K562 (cell line): ENCODE measurements at regions not wholly inside any gene's neighbourhood (a gene's known extent, or its start where the extent isn't known, plus 50 kb on each side); places are given as distances from the start of the nearest gene placed in this dataset.

Experiments
- ATAC-seq: fragments of 200-7000 bp; cut with Tn5 transposase; 3 replicates; pipeline ENCODE4 v1.9.1; 2020; ENCODE audit warnings: moderate library complexity
- BruUV-seq: library from RNA; stranded (reverse); fragments of 400-500 nt; replicated peaks from 2 replicates; lab custom pipeline; 2021; lab: Mats Ljungman, UMichigan
- CTCF ChIA-PET: fragments of 300-600 bp; formaldehyde crosslinking; extraction: SDS; loops from one replicate; lab custom pipeline; 2021; ENCODE audit warnings: low intra/inter-chr PET ratio; lab: Yijun Ruan, JAX
- POLR2A ChIA-PET: fragments of 300-600, 350-650 bp; sonication (Branson Sonifier 250); formaldehyde crosslinking; extraction: SDS; loops from one replicate; lab custom pipeline; 2021; ENCODE audit warnings: antibody characterized with exemption, inconsistent platforms; lab: Yijun Ruan, JAX
- DNase-seq, 4 experiments: peaks; one replicate each; pipeline versions ENCODE4 v3.0.0 to v3.0.0-alpha.2; 2011 to 2018; ENCODE audit warnings: low spot score in 3 of 4, mixed read lengths in 3 of 4; ENCODE audit errors: extremely low read depth in 1 of 4
- FAIRE-seq: peaks from 2 replicates; lab custom pipeline; 2011; peaks lifted over from hg19 to GRCh38; lab: Jason Lieb, UNC
- H2AFZ ChIP-seq: 2 replicates; pipeline ENCODE4 v1.6.0; 2011; ENCODE audit warnings: low read depth, low read length, control low read depth, inconsistent platforms
- H3K27ac ChIP-seq: fragments of 200-600 bp; 3 replicates; pipeline ENCODE4 v1.8.0; 2011; ENCODE audit warnings: low read depth, mild to moderate bottlenecking, control low read depth, inconsistent platforms, low read length, moderate library complexity, mixed read lengths; ENCODE audit errors: extremely low read depth
- H3K27me3 ChIP-seq, 2 experiments: fragments of 300-600 bp in 1 of 2; 2 replicates in 1 of 2; 3 replicates in 1 of 2; pipeline versions ENCODE4 v1.6.0 to v1.8.0; 2011; ENCODE audit warnings: inconsistent platforms in 2 of 2, low read length in 2 of 2, mild to moderate bottlenecking in 1 of 2, mixed read lengths in 1 of 2, moderate library complexity in 1 of 2; ENCODE audit not compliant: control insufficient read depth in 2 of 2, insufficient read depth in 2 of 2
- H3K36me3 ChIP-seq: fragments of 300-600 bp; 3 replicates; pipeline ENCODE4 v1.8.0; 2011; ENCODE audit warnings: mild to moderate bottlenecking, low read length, inconsistent platforms; ENCODE audit not compliant: control insufficient read depth, insufficient read depth
- H3K4me1 ChIP-seq, 2 experiments: fragments of 200-600 bp in 1 of 2; replicated peaks in 1 of 2; 2 replicates in 1 of 2; 3 replicates in 1 of 2; pipeline versions ENCODE4 v1.5.1 to v1.8.0; 2011; ENCODE audit warnings: inconsistent platforms in 2 of 2, low read length in 2 of 2, mild to moderate bottlenecking in 1 of 2, mixed read lengths in 1 of 2, moderate library complexity in 1 of 2; ENCODE audit not compliant: control insufficient read depth in 2 of 2, insufficient read depth in 2 of 2
- H3K4me2 ChIP-seq: 2 replicates; pipeline ENCODE4 v1.6.1; 2011; ENCODE audit warnings: low read length, control low read depth, inconsistent platforms, mixed read lengths; ENCODE audit not compliant: insufficient read depth
- H3K4me3 ChIP-seq: fragments of 200-600 bp; sonication (generic), shearing (Covaris generic); 2 replicates; pipeline ENCODE4 v1.5.1; 2016; ENCODE audit warnings: control low read depth, inconsistent platforms
- H3K79me2 ChIP-seq: fragments of 200-600 bp; 3 replicates; pipeline ENCODE4 v1.8.0; 2011; ENCODE audit warnings: low read length, inconsistent platforms; ENCODE audit not compliant: control insufficient read depth, insufficient read depth
- H3K9ac ChIP-seq, 2 experiments: 2 replicates each; pipeline versions ENCODE4 v1.6.0 to v1.6.1; 2011; ENCODE audit warnings: low read depth in 2 of 2, low read length in 2 of 2, control low read depth in 1 of 2, inconsistent platforms in 1 of 2, mild to moderate bottlenecking in 1 of 2, mixed read lengths in 1 of 2; ENCODE audit not compliant: insufficient read depth in 1 of 2
- H3K9me1 ChIP-seq: one replicate; pipeline ENCODE4 v1.6.0; 2011; ENCODE audit warnings: inconsistent platforms, mild to moderate bottlenecking, low read length, moderate library complexity; ENCODE audit not compliant: control insufficient read depth, insufficient read depth
- H3K9me3 ChIP-seq: replicated peaks from 2 replicates; pipeline ENCODE4 v1.5.1; 2011; ENCODE audit warnings: low read depth, low read length, inconsistent platforms; ENCODE audit not compliant: control insufficient read depth, insufficient read depth
- H4K20me1 ChIP-seq: replicated peaks from 2 replicates; pipeline ENCODE4 v1.6.1; 2011; ENCODE audit warnings: low read length, inconsistent platforms, mixed read lengths; ENCODE audit not compliant: control insufficient read depth, insufficient read depth
- BRD9 ChIP-seq: fragments of 450-650 bp; IDR thresholded peaks from 2 replicates; pipeline ENCODE4 v1.6.1; 2018; ENCODE audit warnings: low read depth; ENCODE audit not compliant: partially characterized antibody
- CBX5 ChIP-seq: IDR thresholded peaks from 2 replicates; pipeline ENCODE4 v1.6.1; 2014; ENCODE audit warnings: low read depth, borderline replicate concordance
- COPS2 ChIP-seq: fragments of 450-650 bp; conservative IDR thresholded peaks from 2 replicates; pipeline ENCODE4 v1.6.1; 2016; ENCODE audit warnings: mild to moderate bottlenecking, moderate library complexity
- DLX4 ChIP-seq: fragments of 250-450 bp; sonication (Bioruptor Pico); IDR thresholded peaks from 2 replicates; pipeline ENCODE4 v1.6.1; 2021; ENCODE audit warnings: mild to moderate bottlenecking
- E2F3 ChIP-seq: fragments of 250-450 bp; sonication (Bioruptor Pico); IDR thresholded peaks from 2 replicates; pipeline ENCODE4 v1.4.0; 2020; ENCODE audit warnings: mild to moderate bottlenecking
- KLF13 ChIP-seq: fragments of 450-650 bp; IDR thresholded peaks from 2 replicates; pipeline ENCODE4 v1.6.1; 2016; ENCODE audit warnings: missing genetic modification characterization, low read depth, mild to moderate bottlenecking, missing compliant biosample characterization, moderate library complexity, borderline replicate concordance
- MCM2 ChIP-seq: fragments of 450-650 bp; IDR thresholded peaks from 2 replicates; pipeline ENCODE4 v1.6.1; 2017; ENCODE audit warnings: low read depth, mild to moderate bottlenecking
- MTF1 ChIP-seq: fragments of 250-450 bp; sonication (Bioruptor Pico); IDR thresholded peaks from 2 replicates; pipeline ENCODE4 v1.9.0; 2021; ENCODE audit warnings: moderate library complexity, mild to moderate bottlenecking, inconsistent platforms, borderline replicate concordance
- NBN ChIP-seq: fragments of 450-650 bp; IDR thresholded peaks from 2 replicates; pipeline ENCODE4 v1.6.1; 2016; ENCODE audit warnings: low read depth, mild to moderate bottlenecking
- SFPQ ChIP-seq: fragments of 200-400 bp; formaldehyde crosslinking; IDR thresholded peaks from 2 replicates; pipeline ENCODE4 v1.6.1; 2017; ENCODE audit warnings: mild to moderate bottlenecking, low read depth, low read length, moderate library complexity
- SNAPC5 ChIP-seq: fragments of 250-450 bp; sonication (Bioruptor Pico); IDR thresholded peaks from 2 replicates; pipeline ENCODE4 v1.8.0; 2021; ENCODE audit warnings: moderate library complexity, mild to moderate bottlenecking, inconsistent platforms
- SREBF2 ChIP-seq: sonication (generic); formaldehyde crosslinking; IDR thresholded peaks from 2 replicates; pipeline ENCODE4 v1.4.0; 2020; ENCODE audit warnings: mild to moderate bottlenecking, missing genetic modification reagents
- TAF9B ChIP-seq: fragments of 450-650 bp; IDR thresholded peaks from 2 replicates; pipeline ENCODE4 v1.6.1; 2018; ENCODE audit warnings: mild to moderate bottlenecking; ENCODE audit not compliant: partially characterized antibody
- TCF7L2 ChIP-seq: fragments of 150-350 bp; IDR thresholded peaks from 2 replicates; pipeline ENCODE4 v1.6.1; 2016; ENCODE audit warnings: low read depth, mild to moderate bottlenecking, low read length, moderate library complexity
- ZNF324 ChIP-seq: fragments of 250-450 bp; sonication (Bioruptor Pico); IDR thresholded peaks from 2 replicates; pipeline ENCODE4 v1.4.0; 2020; ENCODE audit warnings: mild to moderate bottlenecking
- WGBS: fragments of 100-300 bp; shearing (Covaris generic); methylation state at CpG from one replicate; pipeline ENCODE4 v1.1.6; 2016; ENCODE audit warnings: low coverage, mixed read lengths; ENCODE audit not compliant: insufficient coverage; ENCODE audit errors: missing lambda C conversion rate; 5-methylcytosine and 5-hydroxymethylcytosine counted together
- in situ Hi-C: fragments of 300-500 bp; cut with MboI; formaldehyde crosslinking; loops from 4 replicates; pipeline ENCODE4 v1.15.0; 2018; ENCODE audit warnings: inconsistent platforms, mixed read lengths
- intact Hi-C: fragments of 100-400 bp; cut with micrococcal nuclease; formaldehyde crosslinking; loops from 2 replicates; pipeline ENCODE4 v1.14.2; 2022

DNA sequence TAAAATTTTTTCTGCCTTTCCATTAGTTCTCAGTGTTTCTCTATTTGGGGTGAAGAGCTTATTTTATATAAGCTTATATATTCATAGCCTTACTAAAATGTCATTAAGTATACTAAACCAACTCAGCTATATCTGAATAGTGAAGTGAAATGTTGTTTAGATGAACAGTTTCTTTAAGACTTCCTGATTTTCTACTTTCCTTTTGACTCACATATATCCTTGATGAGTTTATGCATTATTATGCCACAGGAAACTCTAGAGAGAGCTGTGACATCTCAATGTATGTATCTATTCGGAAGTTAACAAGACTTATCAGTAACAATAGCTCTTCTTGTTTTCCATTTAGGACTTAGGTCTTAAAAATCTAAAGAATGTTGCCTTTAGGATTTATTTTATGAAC is 1491.8 kb upstream of the IGFBP7 start:
- Histone ChIP-seq H3K4me2 (no peak overlapping the region), H3K9me3 (no peaks in the 10 kb centered on the region), H3K27ac (no peak overlapping the region), H4K20me1 (no peaks in the 10 kb centered on the region), H3K36me3 (no peaks in the 10 kb centered on the region), H3K4me3 (no peak overlapping the region), H3K79me2 (no peaks in the 10 kb centered on the region), H3K4me1 (no peaks in the 10 kb centered on the region), H3K9me1 (no peaks in the 10 kb centered on the region), H3K27me3 (no peaks in the 10 kb centered on the region), H3K9ac (no peak overlapping the region), H2AFZ (no peak overlapping the region)
- FAIRE-seq (no peak), DNase-seq (no peak), ATAC-seq (no peak)
- ChIA-PET POLR2A (no interaction called here), CTCF (no interaction called here)
- intact Hi-C loops (no loop called here), in situ Hi-C loops (no loop called here)
- no TSS peak for BruUV-seq
- TF ChIP-seq SREBF2 (CRISPR knock-in tag) (no peak), NBN (no peak), E2F3 (CRISPR knock-in tag) (no peak), ZNF324 (CRISPR knock-in tag) (no peak), MTF1 (CRISPR knock-in tag) (no peak), KLF13 (tag) (no peak), SNAPC5 (CRISPR knock-in tag) (no peak), COPS2 (no peak), DLX4 (CRISPR knock-in tag) (no peak), TAF9B (no peak), SFPQ (no peak), TCF7L2 (no peak), BRD9 (no peak), CBX5 (no peak), MCM2 (no peak)
- 0% methylated on average over 1 of the region's 1 CpG for WGBS
